Caco-2 (cell line): ENCODE measurements at regions not wholly inside any gene's neighbourhood (a gene's known extent, or its start where the extent isn't known, plus 50 kb on each side); places are given as distances from the start of the nearest gene placed in this dataset.

Source experiments
- BruUV-seq: library from RNA; stranded (reverse); fragments of 400-500 nt; replicated peaks from 2 replicates; lab custom pipeline; 2021; lab: Mats Ljungman, UMichigan
- CTCF ChIA-PET: fragments of 300-600 bp; sonication (Branson Sonifier 250); formaldehyde crosslinking; loops from one replicate; lab custom pipeline; 2022; ENCODE audit warnings: antibody characterized with exemption; lab: Charles Lee
- POLR2A ChIA-PET: fragments of 300-600 bp; sonication (Branson Sonifier 250); formaldehyde crosslinking; loops from one replicate; lab custom pipeline; 2022; ENCODE audit warnings: antibody characterized with exemption; lab: Charles Lee
- DNase-seq, 2 experiments: peaks; one replicate each; pipeline versions ENCODE4 v3.0.0 to v3.0.0-alpha.2; 2020 to 2022
- H3K27me3 ChIP-seq: replicated peaks from 2 replicates; pipeline ENCODE4 v1.6.0; 2011; ENCODE audit warnings: low read length; ENCODE audit not compliant: control insufficient read depth, insufficient read depth
- H3K36me3 ChIP-seq: 2 replicates; pipeline ENCODE4 v1.5.1; 2011; ENCODE audit warnings: low read length; ENCODE audit not compliant: control insufficient read depth, insufficient read depth
- H3K4me1 ChIP-seq: fragments of 250-450 bp; sonication (Bioruptor Pico); 2 replicates; pipeline ENCODE4 v1.5.1; 2020; ENCODE audit warnings: mild to moderate bottlenecking
- H3K4me3 ChIP-seq: 2 replicates; pipeline ENCODE4 v1.5.1; 2011; ENCODE audit warnings: low read depth, mild to moderate bottlenecking, control low read depth, low read length
- H3K9me3 ChIP-seq: fragments of 250-450 bp; sonication (Bioruptor Pico); 2 replicates; pipeline ENCODE4 v1.5.1; 2020; ENCODE audit warnings: mild to moderate bottlenecking, moderate library complexity
- H3K27ac Mint-ChIP-seq: one replicate; pipeline ENCODE4 v1.8.0; 2022; ENCODE audit warnings: mixed read lengths; ENCODE audit not compliant: unreplicated experiment
- H3K27me3 Mint-ChIP-seq: one replicate; pipeline ENCODE4 v1.8.0; 2022; ENCODE audit warnings: mixed read lengths; ENCODE audit not compliant: insufficient read depth, unreplicated experiment
- H3K36me3 Mint-ChIP-seq: one replicate; pipeline ENCODE4 v1.8.0; 2022; ENCODE audit warnings: mild to moderate bottlenecking, mixed read lengths; ENCODE audit not compliant: insufficient read depth, unreplicated experiment
- H3K4me1 Mint-ChIP-seq: one replicate; pipeline ENCODE4 v1.8.0; 2022; ENCODE audit warnings: low read depth, mixed read lengths; ENCODE audit not compliant: unreplicated experiment
- H3K4me3 Mint-ChIP-seq: one replicate; pipeline ENCODE4 v1.8.0; 2022; ENCODE audit warnings: mild to moderate bottlenecking, moderate library complexity, mixed read lengths; ENCODE audit not compliant: unreplicated experiment
- H3K9me3 Mint-ChIP-seq: one replicate; pipeline ENCODE4 v1.8.0; 2022; ENCODE audit warnings: mixed read lengths; ENCODE audit not compliant: unreplicated experiment
- intact Hi-C: fragments of 100-400 bp; cut with micrococcal nuclease; formaldehyde crosslinking; loops from one replicate; pipeline ENCODE4 v1.10.0; 2022; ENCODE audit not compliant: unreplicated experiment
- TF ChIP-seq, protein P1 (sequence below), 2 experiments: fragments of 200-600 bp in 1 of 2; IDR thresholded peaks; 1 replicate in 1 of 2; 2 replicates in 1 of 2; pipeline versions ENCODE4 v1.5.1 to v1.8.0; 2011 to 2022; ENCODE audit warnings: antibody characterized with exemption in 1 of 2, control low read depth in 1 of 2, inconsistent platforms in 1 of 2, low read depth in 1 of 2, low read length in 1 of 2, mild to moderate bottlenecking in 1 of 2, moderate library complexity in 1 of 2; ENCODE audit not compliant: insufficient read depth in 1 of 2, severe bottlenecking in 1 of 2, unreplicated experiment in 1 of 2

GRCh38 chr5:92561411-92561959, 1019.5 kb downstream of the NR2F1-AS1 start:
- no peak overlapping the region for H3K4me3 ChIP-seq
- H3K36me3 ChIP-seq = no peaks in the 10 kb centered on the region
- H3K4me1 ChIP-seq = no peaks in the 10 kb centered on the region
- BruUV-seq = no TSS peak
- ChIA-PET CTCF (no interaction called here), POLR2A (no interaction called here)
- Mint-ChIP-seq H3K4me3 (no peak overlapping the region), H3K4me1 (no peaks in the 10 kb centered on the region), H3K36me3 (no peaks in the 10 kb centered on the region), H3K27ac (no peak overlapping the region), H3K27me3 (no peaks in the 10 kb centered on the region), H3K9me3 (no peaks in the 10 kb centered on the region)
- TF ChIP-seq, protein P1, sequence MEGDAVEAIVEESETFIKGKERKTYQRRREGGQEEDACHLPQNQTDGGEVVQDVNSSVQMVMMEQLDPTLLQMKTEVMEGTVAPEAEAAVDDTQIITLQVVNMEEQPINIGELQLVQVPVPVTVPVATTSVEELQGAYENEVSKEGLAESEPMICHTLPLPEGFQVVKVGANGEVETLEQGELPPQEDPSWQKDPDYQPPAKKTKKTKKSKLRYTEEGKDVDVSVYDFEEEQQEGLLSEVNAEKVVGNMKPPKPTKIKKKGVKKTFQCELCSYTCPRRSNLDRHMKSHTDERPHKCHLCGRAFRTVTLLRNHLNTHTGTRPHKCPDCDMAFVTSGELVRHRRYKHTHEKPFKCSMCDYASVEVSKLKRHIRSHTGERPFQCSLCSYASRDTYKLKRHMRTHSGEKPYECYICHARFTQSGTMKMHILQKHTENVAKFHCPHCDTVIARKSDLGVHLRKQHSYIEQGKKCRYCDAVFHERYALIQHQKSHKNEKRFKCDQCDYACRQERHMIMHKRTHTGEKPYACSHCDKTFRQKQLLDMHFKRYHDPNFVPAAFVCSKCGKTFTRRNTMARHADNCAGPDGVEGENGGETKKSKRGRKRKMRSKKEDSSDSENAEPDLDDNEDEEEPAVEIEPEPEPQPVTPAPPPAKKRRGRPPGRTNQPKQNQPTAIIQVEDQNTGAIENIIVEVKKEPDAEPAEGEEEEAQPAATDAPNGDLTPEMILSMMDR (IDR thresholded peaks at IDR 0.05; ENCODE audit: insufficient read depth in 1 of 2, low read depth in 1 of 2, low read length in 1 of 2, severe bottlenecking in 1 of 2, unreplicated experiment in 1 of 2) = no peak
- H3K9me3 ChIP-seq = no peaks in the 10 kb centered on the region
- no peaks in the 10 kb centered on the region for H3K27me3 ChIP-seq
- intact Hi-C loops = loop anchor here (5.0 kb wide), 1 partner anchor 919 kb away; no protein-coding TSS in a partner anchor
- no peak for DNase-seq

DNA sequence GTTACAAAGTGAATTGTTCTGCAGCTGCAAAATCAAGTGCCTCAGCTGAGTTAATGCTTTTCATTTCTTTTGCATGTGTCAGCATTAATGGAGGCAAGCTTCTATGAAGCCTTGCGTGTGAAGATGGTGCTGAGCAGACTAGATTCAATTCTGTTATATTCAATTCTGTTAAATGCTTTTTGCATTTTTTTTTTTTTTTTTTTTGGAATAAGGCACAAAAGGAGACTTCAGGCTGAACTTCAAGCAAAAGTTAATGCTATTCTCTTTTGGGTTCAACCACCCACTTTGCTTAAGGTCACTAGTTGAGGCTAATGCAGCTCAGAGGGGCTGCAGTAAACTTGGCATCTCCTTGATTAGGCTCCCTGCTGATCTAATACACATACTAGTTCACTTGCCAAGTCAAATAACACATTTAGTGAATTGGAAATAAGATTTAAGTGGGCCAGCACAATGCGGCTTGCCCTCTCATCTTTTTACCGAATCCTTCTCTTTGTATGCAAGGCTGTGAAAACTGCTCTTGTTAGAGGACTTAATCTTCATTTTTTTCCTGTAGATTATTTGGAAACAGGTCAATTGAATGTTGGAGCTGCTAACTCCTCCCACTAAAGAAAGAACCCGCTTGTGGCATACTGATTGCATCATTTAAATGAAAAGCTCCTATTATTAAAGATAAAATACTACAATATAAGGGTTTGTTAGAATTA, 1020.2 kb downstream of the NR2F1-AS1 start:
- no peaks in the 10 kb centered on the region for H3K27me3 ChIP-seq
- ChIA-PET CTCF (no interaction called here), POLR2A (no interaction called here)
- Mint-ChIP-seq H3K27me3 (no peaks in the 10 kb centered on the region), H3K36me3 (no peaks in the 10 kb centered on the region), H3K4me3 (no peak overlapping the region), H3K9me3 (no peaks in the 10 kb centered on the region), H3K4me1 (no peaks in the 10 kb centered on the region), H3K27ac (no peak overlapping the region)
- intact Hi-C loops = loop anchor here (5.0 kb wide), 1 partner anchor 919 kb away; no protein-coding TSS in a partner anchor
- no peaks in the 10 kb centered on the region for H3K9me3 ChIP-seq
- no peaks in the 10 kb centered on the region for H3K36me3 ChIP-seq
- DNase-seq = no peak
- no peaks in the 10 kb centered on the region for H3K4me1 ChIP-seq
- no peak overlapping the region for H3K4me3 ChIP-seq
- TF ChIP-seq, protein P1 (IDR thresholded peaks at IDR 0.05; ENCODE audit: insufficient read depth in 1 of 2, low read depth in 1 of 2, low read length in 1 of 2, severe bottlenecking in 1 of 2, unreplicated experiment in 1 of 2) = no peak
- BruUV-seq = no TSS peak

GRCh38 chr5:92559781-92560180, 1021.2 kb downstream of the NR2F1-AS1 start:
- Mint-ChIP-seq H3K27me3 (no peaks in the 10 kb centered on the region), H3K9me3 (no peaks in the 10 kb centered on the region), H3K36me3 (no peaks in the 10 kb centered on the region), H3K4me1 (no peaks in the 10 kb centered on the region), H3K27ac (no peak overlapping the region), H3K4me3 (no peak overlapping the region)
- no peaks in the 10 kb centered on the region for H3K9me3 ChIP-seq
- no peaks in the 10 kb centered on the region for H3K4me1 ChIP-seq
- no peaks in the 10 kb centered on the region for H3K36me3 ChIP-seq
- intact Hi-C loops = loop anchor here (5.0 kb wide), 1 partner anchor 917 kb away; no protein-coding TSS in a partner anchor
- TF ChIP-seq, protein P1 (IDR thresholded peaks at IDR 0.05; ENCODE audit: insufficient read depth in 1 of 2, low read depth in 1 of 2, low read length in 1 of 2, severe bottlenecking in 1 of 2, unreplicated experiment in 1 of 2) = no peak
- no peak for DNase-seq
- no peaks in the 10 kb centered on the region for H3K27me3 ChIP-seq
- no peak overlapping the region for H3K4me3 ChIP-seq
- no TSS peak for BruUV-seq
- CTCF ChIA-PET = no interaction called here
- POLR2A ChIA-PET = no interaction called here
